ENCODE measurements at regions not wholly inside any gene's neighbourhood (a gene's known extent, or its start where the extent isn't known, plus 50 kb on each side); places are given as distances from the start of the nearest gene placed in this dataset.

GRCh38 chr10:76787746-76788451, 849.7 kb downstream of the KCNMA1 start:
- Histone ChIP-seq H2AFZ (ENCODE audit: low read length) (no peak overlapping the region), H3K4me2 (ENCODE audit: low read length) (no peak overlapping the region), H3K9me2 (ENCODE audit: insufficient read depth, low read length) (no peaks in the 10 kb centered on the region), H3K36me3 (ENCODE audit: insufficient read depth, low read length) (no peaks in the 10 kb centered on the region), H3K9me3 (ENCODE audit: low read length) (no peaks in the 10 kb centered on the region), H4K20me1 (ENCODE audit: insufficient read depth, low read length) (no peaks in the 10 kb centered on the region), H3K79me2 (ENCODE audit: insufficient read depth, low read depth, low read length) (no peaks in the 10 kb centered on the region), H3K4me3 (ENCODE audit: low read depth, low read length, poor library complexity, severe bottlenecking) (no peak overlapping the region), H3K4me1 (ENCODE audit: insufficient read depth, low read length, poor library complexity, severe bottlenecking) (no peaks in the 10 kb centered on the region), H3K27ac (ENCODE audit: low read depth, low read length, poor library complexity, severe bottlenecking) (no peak overlapping the region)
- TF ChIP-seq EZH2phosphoT487 (IDR thresholded peaks at IDR 0.05; ENCODE audit: borderline replicate concordance, low read depth, low read length) = no peak
- TF ChIP-seq, protein P1, sequence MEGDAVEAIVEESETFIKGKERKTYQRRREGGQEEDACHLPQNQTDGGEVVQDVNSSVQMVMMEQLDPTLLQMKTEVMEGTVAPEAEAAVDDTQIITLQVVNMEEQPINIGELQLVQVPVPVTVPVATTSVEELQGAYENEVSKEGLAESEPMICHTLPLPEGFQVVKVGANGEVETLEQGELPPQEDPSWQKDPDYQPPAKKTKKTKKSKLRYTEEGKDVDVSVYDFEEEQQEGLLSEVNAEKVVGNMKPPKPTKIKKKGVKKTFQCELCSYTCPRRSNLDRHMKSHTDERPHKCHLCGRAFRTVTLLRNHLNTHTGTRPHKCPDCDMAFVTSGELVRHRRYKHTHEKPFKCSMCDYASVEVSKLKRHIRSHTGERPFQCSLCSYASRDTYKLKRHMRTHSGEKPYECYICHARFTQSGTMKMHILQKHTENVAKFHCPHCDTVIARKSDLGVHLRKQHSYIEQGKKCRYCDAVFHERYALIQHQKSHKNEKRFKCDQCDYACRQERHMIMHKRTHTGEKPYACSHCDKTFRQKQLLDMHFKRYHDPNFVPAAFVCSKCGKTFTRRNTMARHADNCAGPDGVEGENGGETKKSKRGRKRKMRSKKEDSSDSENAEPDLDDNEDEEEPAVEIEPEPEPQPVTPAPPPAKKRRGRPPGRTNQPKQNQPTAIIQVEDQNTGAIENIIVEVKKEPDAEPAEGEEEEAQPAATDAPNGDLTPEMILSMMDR (conservative IDR thresholded peaks at IDR 0.05; ENCODE audit: low read length) = no peak
- ChIA-PET POLR2A (no interaction called here), CTCF (ENCODE audit: unreplicated experiment) (no interaction called here)
- intact Hi-C loops (cut with micrococcal nuclease; ENCODE audit: unreplicated experiment) = no loop called here
- BruUV-seq (replicated peaks) = no TSS peak
- DNase-seq (ENCODE audit: low spot score) = no peak

- H3K4me3 ChIP-seq (ENCODE audit: low read depth, low read length, poor library complexity, severe bottlenecking) = no peak overlapping the region
- H3K27ac ChIP-seq (ENCODE audit: low read depth, low read length, poor library complexity, severe bottlenecking) = no peak overlapping the region
- BruUV-seq (replicated peaks) = no TSS peak
- H3K4me2 ChIP-seq (ENCODE audit: low read length) = no peak overlapping the region
- no peaks in the 10 kb centered on the region for H3K36me3 ChIP-seq (ENCODE audit: insufficient read depth, low read length)
- H3K9me3 ChIP-seq (ENCODE audit: low read length) = no peaks in the 10 kb centered on the region
- H3K9me2 ChIP-seq (ENCODE audit: insufficient read depth, low read length) = no peaks in the 10 kb centered on the region
- H4K20me1 ChIP-seq (ENCODE audit: insufficient read depth, low read length) = no peaks in the 10 kb centered on the region
- H3K4me1 ChIP-seq (ENCODE audit: insufficient read depth, low read length, poor library complexity, severe bottlenecking) = no peaks in the 10 kb centered on the region
- intact Hi-C loops (cut with micrococcal nuclease; ENCODE audit: unreplicated experiment) = no loop called here
- no peak for TF ChIP-seq EZH2phosphoT487 (IDR thresholded peaks at IDR 0.05; ENCODE audit: borderline replicate concordance, low read depth, low read length)
- TF ChIP-seq, protein P1 (conservative IDR thresholded peaks at IDR 0.05; ENCODE audit: low read length) = no peak
- no peak for DNase-seq (ENCODE audit: low spot score)
- H3K79me2 ChIP-seq (ENCODE audit: insufficient read depth, low read depth, low read length) = no peaks in the 10 kb centered on the region
- POLR2A ChIA-PET = no interaction called here
- CTCF ChIA-PET (ENCODE audit: unreplicated experiment) = no interaction called here
- no peak overlapping the region for H2AFZ ChIP-seq (ENCODE audit: low read length)
These were observed 851.0 kb downstream of the KCNMA1 start for GRCh38 chr10:76786504-76787072.

DNA sequence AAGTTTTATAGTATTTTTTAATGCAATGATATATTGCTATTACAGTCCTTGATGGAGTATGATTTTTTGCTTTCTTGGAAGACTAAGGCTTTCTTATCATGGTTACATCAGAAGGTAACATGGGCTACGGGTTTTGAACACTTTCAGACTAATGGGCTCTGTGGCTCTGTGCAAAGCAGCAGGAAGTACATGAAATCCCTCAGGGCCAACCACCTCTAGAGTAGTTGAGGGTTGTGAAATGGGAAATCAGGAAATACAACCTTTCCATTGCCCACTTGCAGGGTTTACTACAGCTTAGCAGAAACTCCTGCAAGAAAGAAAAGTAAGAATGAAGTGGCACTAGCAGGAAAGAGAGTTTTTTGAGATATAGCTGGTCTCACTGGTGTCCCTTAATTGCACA, 853.5 kb downstream of the KCNMA1 start:
- ChIA-PET CTCF (ENCODE audit: unreplicated experiment) (no interaction called here), POLR2A (no interaction called here)
- H3K9me2 ChIP-seq (ENCODE audit: insufficient read depth, low read length) = no peaks in the 10 kb centered on the region
- no peaks in the 10 kb centered on the region for H3K9me3 ChIP-seq (ENCODE audit: low read length)
- H3K4me1 ChIP-seq (ENCODE audit: insufficient read depth, low read length, poor library complexity, severe bottlenecking) = no peaks in the 10 kb centered on the region
- DNase-seq (ENCODE audit: low spot score) = no peak
- H2AFZ ChIP-seq (ENCODE audit: low read length) = no peak overlapping the region
- no peak overlapping the region for H3K27ac ChIP-seq (ENCODE audit: low read depth, low read length, poor library complexity, severe bottlenecking)
- no peak overlapping the region for H3K4me2 ChIP-seq (ENCODE audit: low read length)
- H3K36me3 ChIP-seq (ENCODE audit: insufficient read depth, low read length) = no peaks in the 10 kb centered on the region
- no peaks in the 10 kb centered on the region for H3K79me2 ChIP-seq (ENCODE audit: insufficient read depth, low read depth, low read length)
- BruUV-seq (replicated peaks) = no TSS peak
- H4K20me1 ChIP-seq (ENCODE audit: insufficient read depth, low read length) = no peaks in the 10 kb centered on the region
- H3K4me3 ChIP-seq (ENCODE audit: low read depth, low read length, poor library complexity, severe bottlenecking) = no peak overlapping the region
- TF ChIP-seq EZH2phosphoT487 (IDR thresholded peaks at IDR 0.05; ENCODE audit: borderline replicate concordance, low read depth, low read length) = no peak
- TF ChIP-seq, protein P1 (conservative IDR thresholded peaks at IDR 0.05; ENCODE audit: low read length) = no peak
- intact Hi-C loops (cut with micrococcal nuclease; ENCODE audit: unreplicated experiment) = no loop called here
